ENCODE measurements at regions not wholly inside any gene's neighbourhood (a gene's known extent, or its start where the extent isn't known, plus 50 kb on each side); places are given as distances from the start of the nearest gene placed in this dataset.

DNA sequence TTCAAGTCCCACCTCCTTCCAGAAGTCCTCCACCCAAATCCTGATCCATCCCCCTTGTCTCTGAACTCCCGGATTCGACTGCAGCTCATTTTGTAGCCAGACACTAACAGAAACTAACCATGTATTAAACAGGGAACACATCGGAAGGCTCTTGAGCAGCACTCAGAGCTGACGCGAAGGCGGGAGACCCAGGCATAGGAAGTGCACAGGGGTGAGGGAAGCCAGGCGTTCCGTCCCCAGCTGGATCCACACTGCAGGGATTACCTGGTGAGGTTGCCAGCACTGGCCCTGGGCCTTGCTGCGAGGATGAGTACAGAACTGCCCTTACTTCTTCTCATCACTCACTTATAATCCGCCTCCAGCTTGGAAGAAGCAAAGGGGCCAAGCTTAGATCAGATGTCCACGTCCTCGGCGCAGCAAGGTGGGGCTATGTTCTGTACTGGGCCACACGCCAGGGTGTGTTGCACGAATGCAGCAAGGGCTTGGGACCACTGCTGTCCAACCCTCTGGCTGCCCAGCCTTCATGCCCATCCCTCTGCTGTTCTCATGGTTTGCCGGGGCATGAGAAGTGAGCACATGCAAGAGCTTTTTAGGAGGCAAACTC is 124.2 kb upstream of the SMAD3 start:
- no peak for TF ChIP-seq POLR2A (IDR thresholded peaks at IDR 0.05)
- TF ChIP-seq, protein P1, sequence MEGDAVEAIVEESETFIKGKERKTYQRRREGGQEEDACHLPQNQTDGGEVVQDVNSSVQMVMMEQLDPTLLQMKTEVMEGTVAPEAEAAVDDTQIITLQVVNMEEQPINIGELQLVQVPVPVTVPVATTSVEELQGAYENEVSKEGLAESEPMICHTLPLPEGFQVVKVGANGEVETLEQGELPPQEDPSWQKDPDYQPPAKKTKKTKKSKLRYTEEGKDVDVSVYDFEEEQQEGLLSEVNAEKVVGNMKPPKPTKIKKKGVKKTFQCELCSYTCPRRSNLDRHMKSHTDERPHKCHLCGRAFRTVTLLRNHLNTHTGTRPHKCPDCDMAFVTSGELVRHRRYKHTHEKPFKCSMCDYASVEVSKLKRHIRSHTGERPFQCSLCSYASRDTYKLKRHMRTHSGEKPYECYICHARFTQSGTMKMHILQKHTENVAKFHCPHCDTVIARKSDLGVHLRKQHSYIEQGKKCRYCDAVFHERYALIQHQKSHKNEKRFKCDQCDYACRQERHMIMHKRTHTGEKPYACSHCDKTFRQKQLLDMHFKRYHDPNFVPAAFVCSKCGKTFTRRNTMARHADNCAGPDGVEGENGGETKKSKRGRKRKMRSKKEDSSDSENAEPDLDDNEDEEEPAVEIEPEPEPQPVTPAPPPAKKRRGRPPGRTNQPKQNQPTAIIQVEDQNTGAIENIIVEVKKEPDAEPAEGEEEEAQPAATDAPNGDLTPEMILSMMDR (IDR thresholded peaks at IDR 0.05) = no peak

Data from body of pancreas (tissue), 4 donors.